Transverse colon (tissue), 4 donors: ENCODE measurements at regions not wholly inside any gene's neighbourhood (a gene's known extent, or its start where the extent isn't known, plus 50 kb on each side); places are given as distances from the start of the nearest gene placed in this dataset.

ENCODE experiments used
- DNase-seq: peaks from one replicate; pipeline ENCODE4 v3.0.0-alpha.2; 2019
- H3K27ac ChIP-seq, 4 donors: fragments of 200-600 bp; sonication (generic); 2 replicates each; pipeline ENCODE4 v1.5.1; 2016 to 2018; ENCODE audit warnings: inconsistent platforms in 4 of 4
- H3K27me3 ChIP-seq: fragments of 200-600 bp; sonication (generic); 2 replicates; pipeline ENCODE4 v1.5.1; 2017; ENCODE audit warnings: inconsistent platforms
- H3K36me3 ChIP-seq, 4 donors: fragments of 200-600 bp; sonication (generic); 2 replicates each; pipeline ENCODE4 v1.5.1; 2017 to 2019; ENCODE audit warnings: inconsistent platforms in 4 of 4
- H3K4me1 ChIP-seq, 4 donors: fragments of 200-600 bp; sonication (generic); 2 replicates each; pipeline ENCODE4 v1.5.1; 2017 to 2020; ENCODE audit warnings: inconsistent platforms in 4 of 4
- H3K4me3 ChIP-seq, 4 donors: fragments of 200-600 bp; sonication (generic); 1 replicate in 1 of 4; 2 replicates in 3 of 4; pipeline versions ENCODE4 v1.5.1 to v1.6.1; 2017 to 2019; ENCODE audit warnings: inconsistent platforms in 4 of 4
- H3K9me3 ChIP-seq, 2 donors: fragments of 200-600 bp; sonication (generic); 2 replicates each; pipeline ENCODE4 v1.5.1; 2017 to 2019; ENCODE audit warnings: inconsistent platforms in 2 of 2
- CTCF ChIP-seq, 5 experiments: fragments of 200-600 bp in 3 of 5; fragments of 450-650 bp in 2 of 5; sonication (generic) in 3 of 5; IDR thresholded peaks; 1 replicate in 2 of 5; 2 replicates in 3 of 5; pipeline ENCODE4 v1.5.1; 2016 to 2017; ENCODE audit warnings: antibody characterized with exemption in 5 of 5, inconsistent platforms in 3 of 5, mild to moderate bottlenecking in 2 of 5, moderate library complexity in 1 of 5
- EP300 ChIP-seq: sonication (generic); formaldehyde crosslinking; IDR thresholded peaks from one replicate; pipeline ENCODE4 v1.6.1; 2017; ENCODE audit warnings: antibody characterized with exemption, low read depth
- POLR2A ChIP-seq: fragments of 450-650 bp; IDR thresholded peaks from one replicate; pipeline ENCODE4 v1.6.1; 2016; ENCODE audit warnings: antibody characterized with exemption, mild to moderate bottlenecking, moderate library complexity
- POLR2AphosphoS5 ChIP-seq, 3 donors: sonication (generic); formaldehyde crosslinking; IDR thresholded peaks; one replicate each; pipeline ENCODE4 v1.6.1; 2016; ENCODE audit warnings: antibody characterized with exemption in 3 of 3
- WGBS, 2 donors: methylation state at CpG; one replicate each; pipeline ENCODE4 v1.1.5; 2018; ENCODE audit warnings: low coverage in 1 of 2; 5-methylcytosine and 5-hydroxymethylcytosine counted together
- in situ Hi-C, 4 donors: fragments of 200-750 bp; cut with MboI; loops; one replicate each; pipeline versions ENCODE4 v1.15.0 to v1.15.1; 2017; ENCODE audit warnings: low sequenced_read_pairs in 3 of 4, low pct_ligation_motif_present in 1 of 4, low pct_unique_long_range_greater_than_20kb in 1 of 4
- intact Hi-C: fragments of 100-400 bp; cut with DNase I; formaldehyde crosslinking; loops from one replicate; pipeline ENCODE4 v1.15.1; 2023; ENCODE audit warnings: low total_unique reads

- DNase-seq, result no peak
- 45 to 69% methylated on average over 1 of the region's 1 CpG for WGBS, 2 donors
- no peak overlapping the region for H3K27ac ChIP-seq
- in situ Hi-C loops (no loop called here), intact Hi-C loops (no loop called here)
- peaks cover 6 to 8% of the 10 kb centered on the region in 2 donors for H3K9me3 ChIP-seq
- no peak overlapping the region for H3K4me3 ChIP-seq
- H3K36me3 ChIP-seq, result no peaks in the 10 kb centered on the region
- TF ChIP-seq EP300 (no peak), POLR2A (no peak), CTCF (IDR thresholded peaks at IDR 0.05) (no peak), POLR2AphosphoS5 (IDR thresholded peaks at IDR 0.05) (no peak)
- no peaks in the 10 kb centered on the region for H3K27me3 ChIP-seq
- no peaks in the 10 kb centered on the region for H3K4me1 ChIP-seq
These were observed 1185.4 kb downstream of the DIAPH3 start for GRCh38 chr13:58978331-58978730.

DNA sequence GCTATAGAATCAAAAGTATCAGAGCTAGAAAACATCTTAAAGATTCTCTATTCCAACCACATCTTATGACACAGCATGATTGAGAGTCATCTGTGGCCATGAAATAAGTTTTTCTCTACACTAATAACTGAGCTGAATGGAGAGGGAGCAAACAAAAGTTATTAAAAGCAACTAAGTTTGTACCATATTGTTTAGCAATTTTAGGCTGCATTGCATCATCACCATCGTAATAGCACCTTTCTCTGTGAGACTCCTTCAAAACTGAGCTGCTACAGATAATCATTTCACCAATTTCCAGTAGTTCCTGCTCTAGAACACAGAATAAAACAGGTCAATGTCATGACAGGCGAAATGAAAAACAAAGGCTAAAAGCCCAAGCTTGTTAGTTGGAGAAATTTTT is 1183.9 kb downstream of the DIAPH3 start:
- TF ChIP-seq POLR2A (no peak), CTCF (IDR thresholded peaks at IDR 0.05) (no peak), EP300 (no peak), POLR2AphosphoS5 (IDR thresholded peaks at IDR 0.05) (no peak)
- H3K4me1 ChIP-seq, result no peaks in the 10 kb centered on the region
- intact Hi-C loops (no loop called here), in situ Hi-C loops (no loop called here)
- H3K27ac ChIP-seq, result no peak overlapping the region
- peaks cover 6 to 8% of the 10 kb centered on the region in 2 donors for H3K9me3 ChIP-seq
- H3K36me3 ChIP-seq, result no peaks in the 10 kb centered on the region
- no peaks in the 10 kb centered on the region for H3K27me3 ChIP-seq
- WGBS, 2 donors, result 43 to 50% methylated on average over 2 of the region's 2 CpGs
- no peak for DNase-seq
- no peak overlapping the region for H3K4me3 ChIP-seq

DNA sequence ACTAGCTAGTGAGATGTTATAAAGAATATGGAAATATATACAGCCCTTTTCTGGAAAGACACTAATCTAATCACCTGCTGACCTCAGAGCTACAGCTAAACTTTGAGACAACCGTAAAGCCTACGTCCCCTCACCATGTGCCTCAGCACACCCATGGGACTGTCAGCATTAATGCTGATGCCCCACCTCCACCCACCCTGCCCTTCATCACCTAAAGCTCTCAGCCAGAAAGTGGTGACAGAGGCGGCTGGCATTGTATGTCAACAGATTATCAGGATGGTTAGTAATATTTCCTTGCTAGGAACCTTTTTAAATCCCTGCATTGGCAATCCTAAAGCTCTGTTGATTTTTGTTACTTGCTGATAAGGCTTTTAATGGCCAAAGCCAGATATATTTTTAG is 1177.9 kb downstream of the DIAPH3 start:
- H3K9me3 ChIP-seq, result peaks cover 5 to 6% of the 10 kb centered on the region in 2 donors
- H3K4me1 ChIP-seq, result no peaks in the 10 kb centered on the region
- in situ Hi-C loops, result no loop called here
- H3K27ac ChIP-seq, result no peak overlapping the region
- WGBS, 2 donors, result 60 to 90% methylated on average over 1 to 3 of the region's 3 CpGs
- H3K27me3 ChIP-seq, result no peaks in the 10 kb centered on the region
- intact Hi-C loops, result no loop called here
- H3K36me3 ChIP-seq, result no peaks in the 10 kb centered on the region
- no peak for DNase-seq
- no peak overlapping the region for H3K4me3 ChIP-seq
- no peak for TF ChIP-seq EP300
- TF ChIP-seq POLR2AphosphoS5 (IDR thresholded peaks at IDR 0.05), result no peak
- TF ChIP-seq POLR2A, result no peak
- TF ChIP-seq CTCF (IDR thresholded peaks at IDR 0.05), result no peak

DNA sequence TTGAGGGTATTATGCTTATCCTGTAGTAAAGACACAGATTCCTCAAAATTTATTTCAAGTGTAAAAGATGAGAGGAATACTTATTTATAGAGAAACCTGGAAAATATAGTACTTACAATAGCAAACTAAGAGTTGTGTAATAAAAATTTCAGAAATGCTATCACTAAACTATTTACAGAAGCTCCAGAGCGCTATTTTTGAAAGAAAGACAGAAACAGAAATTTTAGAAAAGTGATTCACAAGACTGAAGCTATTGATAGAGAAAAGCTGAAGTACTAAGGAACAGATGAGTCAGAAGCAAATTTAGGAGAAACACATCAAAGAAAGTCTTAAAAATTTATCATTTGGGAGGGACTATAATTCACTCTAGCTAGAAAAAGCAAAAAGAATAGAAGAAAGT is 1174.2 kb downstream of the DIAPH3 start:
- no peaks in the 10 kb centered on the region for H3K36me3 ChIP-seq
- in situ Hi-C loops, result no loop called here

More for the DNA sequence above, 1174.2 kb downstream of the DIAPH3 start:
- intact Hi-C loops, result no loop called here
- DNase-seq, result no peak
- Histone ChIP-seq H3K27me3 (no peaks in the 10 kb centered on the region), H3K4me3 (no peak overlapping the region), H3K9me3 (no peaks in the 10 kb centered on the region), H3K4me1 (no peaks in the 10 kb centered on the region), H3K27ac (no peak overlapping the region)
- 70 to 73% methylated on average over 1 of the region's 1 CpG for WGBS, 2 donors
- TF ChIP-seq POLR2A, result no peak
- TF ChIP-seq POLR2AphosphoS5 (IDR thresholded peaks at IDR 0.05), result no peak
- TF ChIP-seq EP300, result no peak
- no peak for TF ChIP-seq CTCF (IDR thresholded peaks at IDR 0.05)
